Gastrocnemius medialis (tissue), 4 donors: ENCODE measurements at regions not wholly inside any gene's neighbourhood (a gene's known extent, or its start where the extent isn't known, plus 50 kb on each side); places are given as distances from the start of the nearest gene placed in this dataset.

ENCODE experiments used
- CTCF ChIP-seq, 5 experiments: fragments of 450-650 bp in 3 of 5; fragments of 200-600 bp in 2 of 5; sonication (generic) in 2 of 5; IDR thresholded peaks in 4 of 5; conservative IDR thresholded peaks in 1 of 5; 1 replicate in 4 of 5; 2 replicates in 1 of 5; pipeline ENCODE4 v1.5.1; 2016 to 2019; ENCODE audit warnings: antibody characterized with exemption in 5 of 5, mild to moderate bottlenecking in 3 of 5, moderate library complexity in 3 of 5
- POLR2A ChIP-seq, 2 donors: fragments of 450-650 bp; IDR thresholded peaks; one replicate each; pipeline ENCODE4 v1.6.1; 2017; ENCODE audit warnings: antibody characterized with exemption in 2 of 2, mild to moderate bottlenecking in 2 of 2, moderate library complexity in 2 of 2

- TF ChIP-seq CTCF (IDR thresholded peaks at IDR 0.05 in 4 of 5, conservative IDR thresholded peaks at IDR 0.05 in 1 of 5) (no peak), POLR2A (IDR thresholded peaks at IDR 0.05) (no peak)
Observed at GRCh38 chr14:87491816-87492215, 501.2 kb downstream of the GALC start.
